ENCODE measurements at regions not wholly inside any gene's neighbourhood (a gene's known extent, or its start where the extent isn't known, plus 50 kb on each side); places are given as distances from the start of the nearest gene placed in this dataset.

GRCh38 chr12:61070640-61071414 lies 1189.4 kb upstream of the USP15 start:
- H3K4me1 ChIP-seq: no peaks in the 10 kb centered on the region
- no peaks in the 10 kb centered on the region for H3K27me3 ChIP-seq
- H3K36me3 ChIP-seq: no peaks in the 10 kb centered on the region
- H3K27ac ChIP-seq: no peak overlapping the region
- TF ChIP-seq CTCF (IDR thresholded peaks at IDR 0.05): no peak
- no peak for TF ChIP-seq POLR2A (IDR thresholded peaks at IDR 0.05)
- no peak for TF ChIP-seq EP300 (IDR thresholded peaks at IDR 0.05)
- DNase-seq (ENCODE audit: low spot score in 2 of 2): no peak
- no peaks in the 10 kb centered on the region for H3K9me3 ChIP-seq
- H3K4me3 ChIP-seq: no peak overlapping the region
- 85 to 86% methylated on average over 3 of the region's 3 CpGs for WGBS, 2 donors

- H3K36me3 ChIP-seq: no peaks in the 10 kb centered on the region
- no peak for TF ChIP-seq CTCF (IDR thresholded peaks at IDR 0.05)
- no peak for TF ChIP-seq EP300 (IDR thresholded peaks at IDR 0.05)
- no peak for TF ChIP-seq POLR2A (IDR thresholded peaks at IDR 0.05)
- no peaks in the 10 kb centered on the region for H3K27me3 ChIP-seq
- H3K4me1 ChIP-seq: no peaks in the 10 kb centered on the region
- H3K4me3 ChIP-seq: no peak overlapping the region
- H3K9me3 ChIP-seq: no peaks in the 10 kb centered on the region
- no peak for DNase-seq (ENCODE audit: low spot score in 2 of 2)
- no peak overlapping the region for H3K27ac ChIP-seq
Observed at GRCh38 chr12:61072717-61073116, 1187.5 kb upstream of the USP15 start.

- Histone ChIP-seq H3K27me3 (no peaks in the 10 kb centered on the region), H3K9me3 (no peaks in the 10 kb centered on the region), H3K27ac (no peak overlapping the region), H3K4me1 (no peaks in the 10 kb centered on the region), H3K36me3 (no peaks in the 10 kb centered on the region), H3K4me3 (no peak overlapping the region)
- no peak for DNase-seq (ENCODE audit: low spot score in 2 of 2)
- 42 to 63% methylated on average over 2 of the region's 2 CpGs for WGBS, 2 donors
- TF ChIP-seq EP300 (IDR thresholded peaks at IDR 0.05): no peak
- TF ChIP-seq CTCF (IDR thresholded peaks at IDR 0.05): no peak
- no peak for TF ChIP-seq POLR2A (IDR thresholded peaks at IDR 0.05)
Observed at GRCh38 chr12:61095111-61095510, 1165.1 kb upstream of the USP15 start.

GRCh38 chr12:61098031-61098580 lies 1162.1 kb upstream of the USP15 start:
- H3K9me3 ChIP-seq: peaks cover 0 to 7% (median under 1%) of the 10 kb centered on the region in 4 donors
- H3K4me1 ChIP-seq: no peaks in the 10 kb centered on the region
- DNase-seq (ENCODE audit: low spot score in 2 of 2): no peak
- H3K4me3 ChIP-seq: no peak overlapping the region
- no peak overlapping the region for H3K27ac ChIP-seq
- H3K36me3 ChIP-seq: no peaks in the 10 kb centered on the region
- 64 to 71% methylated on average over 6 to 7 of the region's 7 CpGs for WGBS, 2 donors
- no peaks in the 10 kb centered on the region for H3K27me3 ChIP-seq
- TF ChIP-seq CTCF (IDR thresholded peaks at IDR 0.05): no peak

GRCh38 chr12:61107118-61107517 lies 1153.1 kb upstream of the USP15 start:
- Histone ChIP-seq H3K9me3 (peaks cover 0 to 26% (median 8%) of the 10 kb centered on the region in 4 donors), H3K4me3 (no peak overlapping the region), H3K4me1 (no peaks in the 10 kb centered on the region), H3K27ac (no peak overlapping the region), H3K27me3 (no peaks in the 10 kb centered on the region), H3K36me3 (no peaks in the 10 kb centered on the region)
- DNase-seq (ENCODE audit: low spot score in 2 of 2): no peak
- TF ChIP-seq POLR2A (IDR thresholded peaks at IDR 0.05) (no peak), EP300 (IDR thresholded peaks at IDR 0.05) (no peak), CTCF (IDR thresholded peaks at IDR 0.05) (no peak)
